Fibroblast of skin of right biceps (primary cell): ENCODE measurements at regions not wholly inside any gene's neighbourhood (a gene's known extent, or its start where the extent isn't known, plus 50 kb on each side); places are given as distances from the start of the nearest gene placed in this dataset.

ENCODE experiments used
- DNase-seq: peaks from one replicate; pipeline ENCODE4 v3.0.0-alpha.2; 2013

DNA sequence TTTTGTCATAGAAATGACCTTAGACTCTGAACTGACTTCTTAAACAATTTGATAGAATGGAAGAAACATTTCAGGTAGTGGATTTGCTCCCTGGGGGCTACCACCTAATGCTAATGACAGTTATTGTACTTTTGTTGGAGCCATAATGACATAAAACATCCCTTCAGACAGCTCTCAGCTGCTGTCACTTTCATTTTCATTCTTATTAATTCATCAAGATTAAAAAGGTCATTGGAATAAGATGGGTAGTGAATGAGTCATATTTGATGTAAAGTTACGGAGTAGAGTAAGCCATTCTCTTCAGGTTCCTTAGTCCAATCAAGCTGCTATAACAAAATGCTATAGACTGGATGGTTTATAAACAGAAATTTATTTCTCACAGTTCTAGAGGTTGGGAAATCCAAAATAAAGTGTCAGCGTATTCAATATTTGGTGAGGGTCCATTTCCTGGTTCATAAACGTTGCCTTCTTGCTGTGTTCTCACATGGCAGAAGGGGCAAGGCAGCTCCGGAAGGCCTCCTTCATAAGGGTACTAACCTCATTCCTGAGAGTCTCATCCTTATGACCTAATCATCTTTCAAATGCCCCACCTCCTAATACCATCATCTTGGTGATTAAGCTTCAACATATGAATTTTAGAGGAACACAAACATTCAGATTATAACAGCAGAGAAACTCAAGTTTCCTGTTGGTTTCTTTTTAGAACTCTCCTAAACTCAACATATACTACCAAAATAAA, 268.5 kb downstream of the ARAP2 start:
- no peak for DNase-seq

DNA sequence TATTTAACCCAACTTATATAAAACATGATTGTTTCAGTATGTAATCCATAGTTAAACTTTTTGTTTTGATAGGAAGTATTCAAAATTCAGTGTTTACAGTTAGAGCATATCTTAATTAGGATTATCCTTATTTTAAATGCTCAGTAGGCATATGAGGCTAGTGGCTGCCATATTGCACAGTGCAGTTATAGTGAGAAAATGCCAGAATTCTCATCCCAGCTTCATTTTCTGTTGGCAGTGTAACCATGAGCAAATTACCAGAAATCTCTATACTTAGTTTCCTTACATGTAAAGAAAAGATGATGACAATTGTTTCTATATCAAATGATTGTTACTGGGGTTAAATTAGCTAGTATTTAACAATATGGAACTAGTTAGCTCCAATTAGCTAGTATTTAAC, 265.8 kb downstream of the ARAP2 start:
- no peak for DNase-seq

DNA sequence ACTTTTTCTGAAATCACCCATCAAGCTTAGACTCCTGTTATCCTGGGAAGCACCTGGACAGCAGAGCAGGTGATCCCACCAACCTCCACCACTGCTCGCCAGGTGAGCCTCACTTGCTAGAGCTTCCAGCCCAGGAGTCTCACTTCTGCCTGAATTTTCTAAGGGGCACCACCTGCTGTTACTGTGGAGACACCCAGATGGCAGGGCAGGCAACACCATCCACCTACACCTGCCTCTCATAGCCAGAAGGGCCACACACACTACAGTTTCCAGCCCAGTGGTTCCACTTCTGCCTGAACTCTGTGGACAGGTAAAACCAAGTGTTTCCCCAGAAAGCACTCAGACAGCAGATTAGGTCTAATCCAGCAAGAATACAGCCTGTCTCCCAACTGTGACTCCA, 262.0 kb downstream of the ARAP2 start:
- DNase-seq: no peak

DNA sequence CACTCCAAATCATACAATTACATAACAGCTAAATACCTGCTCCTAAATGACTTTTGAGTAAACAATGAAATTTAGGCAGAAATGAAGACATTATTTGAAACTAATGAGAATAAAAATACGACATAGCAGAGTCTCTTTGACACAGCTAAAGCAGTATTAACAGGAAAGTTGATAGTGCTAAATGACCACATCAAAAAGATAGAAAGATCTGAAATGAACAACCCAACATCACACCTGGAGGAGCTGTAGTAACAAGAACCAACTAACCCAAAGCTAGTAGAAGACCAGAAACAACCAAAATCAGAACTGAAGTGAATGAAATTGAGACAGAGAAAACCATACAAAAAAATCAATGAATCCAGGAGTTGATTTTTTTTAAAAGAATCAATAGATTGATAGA, 257.8 kb downstream of the ARAP2 start:
- no peak for DNase-seq

DNA sequence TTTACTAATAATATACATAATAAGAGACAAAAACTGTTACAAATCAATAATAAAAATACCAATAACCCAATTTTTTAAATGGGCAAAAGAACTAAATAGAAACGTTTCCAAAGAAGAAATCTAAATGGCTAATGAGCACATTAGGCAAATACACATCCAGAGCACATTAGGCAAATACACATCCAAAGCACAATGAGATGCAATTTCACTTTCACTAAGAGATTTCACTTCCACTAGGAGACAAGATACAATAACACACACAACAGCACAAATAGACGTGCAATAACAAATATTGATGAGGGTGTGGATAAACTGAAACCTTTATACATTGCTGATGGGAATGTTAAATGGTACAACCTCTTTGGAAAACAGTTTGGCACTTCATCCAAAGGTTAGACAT, 250.7 kb downstream of the ARAP2 start:
- DNase-seq: no peak

DNA sequence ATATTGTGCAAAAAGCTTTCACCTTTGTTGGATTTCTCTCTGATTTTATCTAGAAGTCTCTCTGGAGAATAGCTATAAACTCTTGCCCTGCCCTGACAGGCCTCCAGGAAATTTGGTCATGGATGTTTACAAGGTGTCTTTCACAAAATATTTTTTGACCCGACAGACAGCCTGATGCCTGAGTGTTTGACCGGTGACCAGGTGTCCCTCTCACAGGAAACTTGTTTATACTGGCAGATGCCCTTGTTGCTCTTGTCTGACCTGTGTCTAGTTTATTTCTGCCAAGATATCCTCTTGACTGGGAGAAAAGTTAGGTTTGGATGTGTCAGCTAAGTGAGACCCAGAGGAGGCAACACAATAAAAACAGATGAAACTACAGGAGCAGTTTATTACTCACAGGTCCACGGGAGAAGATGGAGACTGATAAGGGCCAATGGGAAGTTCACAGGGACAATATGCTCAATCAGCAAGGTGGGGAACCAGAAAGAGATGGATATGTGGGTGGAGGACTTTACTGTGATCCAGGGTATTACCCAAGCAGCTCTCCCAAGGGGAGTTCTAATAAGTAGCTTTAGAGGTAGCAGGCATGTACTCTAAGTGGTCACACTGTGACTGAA, 243.3 kb downstream of the ARAP2 start:
- DNase-seq: no peak

DNA sequence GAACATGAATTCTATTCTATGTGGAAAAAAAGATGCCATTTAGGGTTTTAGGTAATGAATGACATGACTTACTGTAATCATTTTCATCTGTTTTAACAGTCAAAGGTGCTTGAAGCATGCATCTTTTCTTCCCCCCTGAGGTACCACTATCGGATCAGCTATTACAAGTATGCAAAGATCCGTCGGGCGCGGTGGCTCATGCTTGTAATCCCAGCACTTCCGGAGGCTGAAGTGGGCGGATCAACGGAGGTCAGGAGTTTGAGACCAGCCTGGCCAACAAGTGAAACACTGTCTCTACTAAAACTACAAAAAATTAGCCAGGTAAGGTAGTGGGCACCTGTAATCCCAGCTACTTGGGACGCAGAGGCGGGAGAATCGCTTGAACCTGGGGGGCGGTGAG, 241.3 kb downstream of the ARAP2 start:
- no peak for DNase-seq

DNA sequence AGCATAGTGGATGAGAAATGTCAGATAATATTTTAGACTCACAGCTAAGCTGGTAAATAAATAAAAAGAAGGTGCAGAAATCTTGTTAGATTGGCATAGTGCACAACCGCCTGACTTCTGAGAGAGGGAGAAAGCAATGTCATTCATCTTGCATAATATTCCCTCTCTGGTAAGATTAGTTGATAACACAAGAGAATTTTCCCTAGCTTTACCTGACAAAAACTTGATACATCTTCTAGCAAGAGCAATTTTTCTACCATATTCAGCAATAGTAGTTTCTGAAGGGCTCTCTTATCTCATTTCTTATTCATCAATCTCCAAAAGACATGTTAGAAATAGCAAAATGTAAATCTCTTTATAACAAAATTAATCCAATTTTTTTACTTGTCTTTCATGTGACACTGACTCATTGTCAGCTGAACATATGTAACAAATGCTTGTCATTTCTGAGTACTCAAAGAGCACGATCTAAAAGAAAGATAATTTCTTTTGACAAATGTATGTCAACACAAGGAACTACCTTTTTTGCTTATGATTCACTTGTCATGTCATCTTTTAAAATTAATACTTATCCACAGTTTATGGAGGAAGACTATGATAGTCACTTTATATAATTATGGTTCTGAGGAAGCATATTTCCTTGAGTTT, 240.0 kb downstream of the ARAP2 start:
- DNase-seq: no peak

DNA sequence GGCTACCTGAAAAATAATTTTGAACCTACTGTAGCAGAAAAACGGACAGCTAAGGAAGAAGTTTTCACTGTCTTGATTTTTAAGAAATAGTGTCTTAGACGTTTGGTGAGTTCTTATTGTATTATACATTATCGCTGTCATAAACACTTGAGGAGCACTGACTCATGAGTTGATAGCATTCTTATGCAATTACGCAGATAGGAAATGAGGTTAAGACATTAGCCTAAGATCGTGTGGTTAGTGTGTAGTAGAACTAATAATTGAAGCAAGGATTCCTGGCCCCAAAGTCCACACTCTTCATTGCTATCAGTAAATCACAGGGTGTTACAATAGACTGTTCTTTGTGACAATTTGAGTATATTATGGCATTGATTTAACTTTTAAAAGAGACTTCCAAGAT, 238.1 kb downstream of the ARAP2 start:
- DNase-seq: peak; percentile 79

DNA sequence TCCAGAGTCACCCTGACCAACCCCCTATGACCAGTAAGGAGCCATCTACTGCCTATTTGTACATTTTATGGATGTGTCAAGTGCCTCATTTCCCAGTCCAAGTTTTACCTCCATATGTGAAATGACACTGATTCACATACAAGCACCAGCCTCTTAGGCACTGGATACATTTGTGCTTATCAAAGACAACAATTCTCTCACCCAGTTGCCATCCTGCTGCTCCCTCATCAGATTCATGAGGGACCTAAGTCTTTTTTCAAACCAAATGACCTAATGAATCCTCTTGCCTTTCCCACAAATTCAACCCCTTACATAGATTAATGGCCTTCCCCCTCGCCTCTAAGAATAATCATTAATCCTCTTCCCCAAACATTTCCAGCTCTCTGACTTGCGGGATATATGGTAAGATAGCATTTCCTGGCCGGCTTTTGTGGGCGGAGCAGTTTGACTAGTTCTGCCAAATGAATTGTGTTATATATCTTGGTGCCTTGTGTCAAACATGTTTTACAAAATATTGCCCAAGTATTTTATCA, 233.9 kb downstream of the ARAP2 start:
- peak; percentile 5 for DNase-seq

DNA sequence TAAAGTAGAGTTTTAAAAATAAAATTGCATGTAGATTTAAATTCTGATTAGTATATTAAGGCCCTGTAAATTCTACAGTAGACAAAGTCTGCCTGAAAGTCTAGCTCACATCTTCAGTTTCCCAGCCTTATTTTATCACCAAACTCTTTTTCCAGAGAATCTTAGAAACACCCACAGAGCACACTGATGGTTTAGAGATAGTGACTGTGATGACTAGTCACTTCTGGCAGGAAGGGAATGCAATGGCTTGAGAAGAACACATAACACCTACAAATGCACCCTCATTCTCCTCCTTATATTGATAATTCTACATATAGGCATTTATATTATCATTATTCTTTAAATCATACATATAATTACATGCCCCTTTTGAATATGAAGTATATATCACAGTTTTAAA, 232.9 kb downstream of the ARAP2 start:
- peak; percentile 20 for DNase-seq

DNA sequence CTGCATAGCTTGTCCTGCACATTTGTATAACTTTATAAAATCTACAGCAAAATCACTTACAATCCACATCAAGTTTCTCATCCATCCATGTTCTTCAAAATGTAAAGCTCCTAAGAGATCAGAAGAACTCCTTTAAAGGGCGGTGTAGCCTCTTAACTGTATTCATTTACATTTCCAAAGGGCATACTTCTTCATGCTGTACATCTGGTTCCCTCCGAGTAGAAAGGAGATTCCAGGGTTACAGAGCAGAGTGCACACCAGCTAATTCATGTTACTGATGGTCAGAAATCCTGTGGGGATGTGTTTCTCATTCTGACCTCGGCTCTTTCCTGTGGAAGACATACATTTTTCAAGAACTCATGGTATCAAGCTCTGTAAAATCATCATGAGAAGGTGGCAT, 231.8 kb downstream of the ARAP2 start:
- DNase-seq: no peak

DNA sequence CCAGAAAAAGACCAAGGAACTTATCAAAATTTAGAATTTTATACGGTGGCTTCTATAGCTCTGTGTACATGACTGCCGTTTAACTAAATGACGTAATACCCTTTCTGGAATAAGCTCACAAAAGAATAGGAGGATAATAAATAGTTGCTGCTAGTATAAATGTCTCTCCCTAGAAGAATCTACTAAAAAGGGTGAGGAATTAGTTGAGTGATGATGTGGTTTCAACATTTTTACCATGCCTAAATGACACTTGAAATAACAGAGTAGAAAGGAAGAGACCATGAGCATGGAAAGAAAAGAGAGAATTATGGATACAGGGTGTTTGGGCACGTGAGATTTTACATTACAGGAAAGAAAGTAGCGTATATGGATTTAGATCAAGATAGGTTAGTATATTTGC, 231.1 kb downstream of the ARAP2 start:
- no peak for DNase-seq
